GM19351 (cell line): ENCODE measurements at regions not wholly inside any gene's neighbourhood (a gene's known extent, or its start where the extent isn't known, plus 50 kb on each side); places are given as distances from the start of the nearest gene placed in this dataset.

Experiments used
- ATAC-seq: cut with Tn5 transposase; IDR thresholded peaks from one replicate; pipeline ENCODE4 v1.9.1; 2021; ENCODE audit warnings: mild to moderate bottlenecking, moderate library complexity; ENCODE audit not compliant: unreplicated experiment

- ATAC-seq, result no peak
These were observed 50.4 kb downstream of the RTL9 start for GRCh38 chrX:110408949-110409588.

- no peak for ATAC-seq
These were observed 51.3 kb downstream of the RTL9 start for GRCh38 chrX:110409925-110410324.

- no peak for ATAC-seq
These were observed 52.0 kb downstream of the RTL9 start for GRCh38 chrX:110410603-110411002.

GRCh38 chrX:110412971-110413726, 54.5 kb downstream of the RTL9 start:
- ATAC-seq, result peak; percentile 66

GRCh38 chrX:110413727-110414124, 55.1 kb downstream of the RTL9 start:
- no peak for ATAC-seq

- peak; percentile 9 for ATAC-seq
These were observed 55.6 kb downstream of the RTL9 start for GRCh38 chrX:110414273-110414672.

GRCh38 chrX:110414679-110415439, 56.2 kb downstream of the RTL9 start:
- peak; percentile 82 for ATAC-seq

GRCh38 chrX:110415440-110416170, 57.0 kb downstream of the RTL9 start:
- no peak for ATAC-seq

GRCh38 chrX:110417128-110417527, 58.5 kb downstream of the RTL9 start:
- no peak for ATAC-seq

GRCh38 chrX:110418316-110419235, 59.9 kb downstream of the RTL9 start:
- ATAC-seq, result no peak

GRCh38 chrX:110419512-110419911, 60.9 kb downstream of the RTL9 start:
- no peak for ATAC-seq

GRCh38 chrX:110420771-110421499, 62.3 kb downstream of the RTL9 start:
- peak; percentile 88 for ATAC-seq

- ATAC-seq, result no peak
These were observed 63.1 kb downstream of the RTL9 start for GRCh38 chrX:110421500-110422455.

- ATAC-seq, result no peak
These were observed 66.8 kb downstream of the RTL9 start for GRCh38 chrX:110425222-110426154.

GRCh38 chrX:110426155-110426504, 67.5 kb downstream of the RTL9 start:
- no peak for ATAC-seq

- no peak for ATAC-seq
These were observed 68.4 kb downstream of the RTL9 start for GRCh38 chrX:110427076-110427475.

GRCh38 chrX:110428144-110428543, 69.5 kb downstream of the RTL9 start:
- no peak for ATAC-seq
